Stimulated activated CD4-positive, alpha-beta T cell treated with anti-CD3 and anti-CD28 coated beads, Interleukin-15, amount 100 ng/mL, for 24 hours (primary cell): ENCODE measurements at regions not wholly inside any gene's neighbourhood (a gene's known extent, or its start where the extent isn't known, plus 50 kb on each side); places are given as distances from the start of the nearest gene placed in this dataset.

Experiments
- DNase-seq: peaks from one replicate; pipeline ENCODE4 v3.0.0-alpha.2; 2020

DNA sequence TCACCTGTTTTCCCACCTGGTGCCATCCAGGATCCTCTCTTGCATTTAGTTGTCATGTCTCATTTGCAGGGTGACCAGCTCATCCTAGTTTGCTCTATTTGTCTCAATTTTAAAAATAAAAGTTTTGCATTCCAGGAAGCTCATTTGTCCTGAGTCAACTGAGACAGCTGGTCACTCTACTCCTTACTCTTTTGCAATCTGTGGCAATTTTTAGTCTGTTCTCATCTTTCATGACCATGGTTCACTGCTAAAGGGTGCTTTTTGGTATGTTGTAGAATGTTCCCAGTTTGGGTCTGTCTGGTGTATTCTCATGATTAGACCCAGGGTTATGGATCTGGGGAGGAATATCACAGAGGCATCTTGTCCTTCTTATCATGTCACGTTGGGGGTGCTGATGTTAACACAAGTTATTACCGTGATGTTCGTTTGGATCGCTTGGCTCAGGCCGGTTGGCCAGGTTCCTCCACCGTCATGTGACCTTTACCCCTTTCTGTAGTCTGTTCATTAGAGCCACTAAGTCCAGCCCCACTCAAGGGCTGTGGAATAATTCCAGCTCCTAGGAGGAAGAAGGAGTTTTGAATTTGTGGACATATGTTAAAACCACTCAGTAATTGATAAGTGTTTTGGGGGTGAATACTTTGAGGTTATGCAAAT is 103.3 kb upstream of the IGFBP3 start:
- DNase-seq, result no peak

- DNase-seq, result no peak
Measured at GRCh38 chr7:46022397-46022796, 101.3 kb upstream of the IGFBP3 start.

DNA sequence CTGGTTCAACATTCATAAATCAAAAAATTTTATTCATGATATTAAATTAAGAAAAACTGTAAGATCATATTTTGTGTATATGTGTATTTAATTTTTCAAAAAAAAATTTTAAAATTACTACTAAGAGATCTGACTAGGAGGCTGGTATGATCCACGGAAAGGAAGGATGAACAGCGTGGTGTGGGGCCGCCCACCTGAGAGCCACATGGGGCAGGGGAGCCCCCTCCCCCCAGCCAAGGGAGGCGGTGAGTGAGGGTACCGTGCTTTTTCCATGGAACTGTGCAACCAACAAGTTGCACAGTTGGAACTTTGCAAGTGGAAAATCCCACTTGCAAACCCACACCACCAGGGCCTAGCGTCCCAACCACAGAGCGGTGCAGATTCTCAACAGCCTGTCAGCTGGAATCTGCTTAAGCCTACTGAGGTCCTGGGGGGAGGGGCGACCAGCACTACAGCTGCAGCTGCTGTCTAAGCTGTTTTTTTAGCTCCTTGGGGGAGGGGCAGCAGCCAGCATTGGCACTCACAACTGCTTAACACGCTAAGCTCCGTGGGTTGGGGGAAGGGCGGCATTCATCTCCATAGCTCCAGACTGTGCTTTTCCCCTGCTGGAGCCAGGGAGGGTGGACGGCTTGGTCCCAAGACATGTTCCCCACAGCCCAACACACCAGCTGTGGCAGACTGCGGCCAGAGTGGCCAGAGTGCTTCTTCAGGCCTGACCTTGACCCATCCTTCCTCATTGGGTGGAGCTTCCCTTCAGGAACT is 94.2 kb upstream of the IGFBP3 start:
- DNase-seq, result no peak

- DNase-seq, result no peak
Measured at GRCh38 chr7:46011501-46011900, 90.4 kb upstream of the IGFBP3 start.

DNA sequence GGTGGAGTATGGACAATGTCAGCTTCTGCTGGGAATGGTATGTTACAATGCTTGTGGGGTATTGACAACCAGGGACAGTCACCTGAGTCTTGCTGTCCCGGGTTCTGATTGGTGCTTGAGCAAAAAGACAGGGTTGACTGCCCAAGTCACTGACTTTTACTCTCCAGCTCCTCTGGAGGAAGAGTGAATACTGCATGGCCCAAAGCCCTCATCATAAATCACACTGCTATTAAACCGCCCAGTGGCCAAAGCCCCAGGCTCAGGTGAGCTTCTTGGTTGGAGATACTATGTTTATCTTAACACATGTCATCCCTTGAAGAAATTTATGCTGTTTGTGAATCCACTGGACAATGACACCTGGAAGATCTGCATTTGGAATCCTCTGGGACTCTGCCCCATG is 90.0 kb upstream of the IGFBP3 start:
- DNase-seq, result no peak

GRCh38 chr7:46009211-46009610 is 88.1 kb upstream of the IGFBP3 start:
- no peak for DNase-seq

DNA sequence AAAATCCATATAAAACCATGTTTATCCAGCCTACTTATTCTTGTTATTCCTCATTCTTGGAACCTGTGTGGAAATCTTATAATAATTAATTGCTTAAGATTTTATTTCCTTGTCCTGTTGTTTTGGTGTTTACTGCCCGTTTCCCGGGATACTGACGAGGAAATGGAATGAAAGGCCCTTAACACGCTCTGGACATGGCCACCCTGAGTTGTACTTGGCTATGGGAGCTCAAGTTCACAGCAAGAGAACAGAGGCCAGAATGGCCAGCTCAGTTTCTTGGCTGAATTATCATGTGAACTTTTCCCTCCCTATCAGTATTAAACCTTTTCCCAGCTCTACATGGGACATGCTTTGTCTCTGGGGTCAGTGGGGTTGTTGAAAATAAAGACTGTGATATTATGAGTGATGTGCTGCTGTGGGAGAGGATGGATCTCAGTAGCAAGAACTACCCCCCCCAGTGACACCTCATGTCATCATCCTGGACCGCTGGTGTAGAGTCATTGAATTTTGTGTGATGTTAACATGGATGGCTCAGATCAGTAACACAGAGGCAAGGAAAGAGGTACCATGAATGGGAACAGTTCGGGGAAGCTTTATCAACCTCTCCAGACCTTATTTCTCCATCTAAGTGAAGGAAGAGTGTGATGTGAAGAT is 87.0 kb upstream of the IGFBP3 start:
- no peak for DNase-seq

DNA sequence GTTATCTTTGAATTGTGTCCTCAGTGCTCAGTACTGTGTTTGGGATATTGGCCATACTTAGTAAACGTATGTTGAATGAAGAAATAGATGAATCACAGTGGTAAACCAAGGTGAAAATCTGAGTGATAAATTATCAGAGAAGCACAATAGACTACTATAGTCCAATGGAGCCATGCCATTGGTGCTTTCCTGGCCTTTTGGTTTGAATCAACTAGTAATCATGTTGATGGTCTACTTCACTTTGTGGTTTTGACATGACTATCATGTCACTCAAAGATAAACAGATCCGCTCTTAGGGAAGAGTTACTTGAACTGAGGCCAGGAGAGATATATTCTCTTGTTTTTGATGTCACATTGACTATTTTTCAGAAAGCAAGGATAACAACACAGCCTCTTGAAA is 86.1 kb upstream of the IGFBP3 start:
- no peak for DNase-seq

GRCh38 chr7:46006723-46007122 is 85.7 kb upstream of the IGFBP3 start:
- DNase-seq, result no peak

DNA sequence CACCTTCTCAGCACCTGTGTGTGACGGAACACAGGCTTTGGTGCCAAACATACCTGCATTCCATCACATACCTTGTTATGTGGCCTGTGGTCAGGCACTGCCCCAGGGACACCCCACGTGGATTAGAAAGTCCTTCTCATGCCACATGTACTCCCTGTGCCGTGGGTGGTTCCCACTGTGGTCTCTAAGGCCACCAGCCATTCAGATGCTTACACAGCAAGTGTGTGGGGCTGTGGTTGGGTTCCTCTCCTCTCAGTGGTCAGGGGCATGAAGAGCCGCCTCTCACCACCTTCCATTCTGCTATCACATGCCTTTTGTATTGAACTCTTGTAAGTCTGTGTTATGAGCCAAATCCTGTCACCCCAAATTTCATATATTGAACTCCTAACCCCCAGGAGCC is 85.1 kb upstream of the IGFBP3 start:
- DNase-seq, result no peak

DNA sequence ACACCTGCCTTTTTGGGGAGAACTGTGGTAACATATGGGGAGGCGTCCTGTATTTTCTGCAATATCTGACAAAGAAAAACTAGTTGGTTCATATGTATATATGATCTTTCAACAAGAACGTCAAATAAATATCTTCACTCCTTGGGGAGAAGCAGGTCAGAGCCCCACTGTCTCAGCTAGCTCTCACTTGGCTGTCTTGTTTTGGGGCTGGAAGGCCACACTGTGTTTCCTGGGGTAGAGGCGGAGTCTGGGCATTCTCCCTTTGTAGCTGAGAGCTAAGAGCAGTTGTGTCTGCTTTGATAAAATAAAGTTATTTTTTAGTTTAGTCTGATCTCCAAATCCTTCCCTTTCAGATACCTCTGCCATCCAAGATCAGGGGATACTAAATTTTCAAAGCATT is 83.9 kb upstream of the IGFBP3 start:
- no peak for DNase-seq

GRCh38 chr7:46003896-46004875 is 83.1 kb upstream of the IGFBP3 start:
- no peak for DNase-seq

GRCh38 chr7:46003161-46003560 is 82.1 kb upstream of the IGFBP3 start:
- no peak for DNase-seq

DNA sequence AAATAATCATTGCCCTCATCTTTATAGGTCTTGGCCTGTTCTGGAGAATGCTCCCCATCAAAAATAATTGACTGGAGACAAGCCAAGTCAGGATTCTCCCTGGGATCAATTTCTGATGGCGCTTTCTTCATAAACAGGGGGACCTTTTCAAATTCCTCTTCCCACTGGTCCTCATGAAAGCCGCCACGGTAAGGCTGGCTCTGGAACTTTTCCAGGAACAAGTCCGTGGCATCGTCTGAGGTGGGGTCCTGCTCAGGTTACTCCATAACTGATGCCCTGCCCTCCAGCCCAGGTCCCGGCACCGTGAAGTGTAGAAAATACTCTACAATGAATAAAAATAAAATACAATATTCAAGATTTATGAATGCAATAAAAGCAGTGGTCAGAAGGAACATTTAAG is 79.4 kb upstream of the IGFBP3 start:
- no peak for DNase-seq

GRCh38 chr7:45999541-45999940 is 78.5 kb upstream of the IGFBP3 start:
- no peak for DNase-seq

DNA sequence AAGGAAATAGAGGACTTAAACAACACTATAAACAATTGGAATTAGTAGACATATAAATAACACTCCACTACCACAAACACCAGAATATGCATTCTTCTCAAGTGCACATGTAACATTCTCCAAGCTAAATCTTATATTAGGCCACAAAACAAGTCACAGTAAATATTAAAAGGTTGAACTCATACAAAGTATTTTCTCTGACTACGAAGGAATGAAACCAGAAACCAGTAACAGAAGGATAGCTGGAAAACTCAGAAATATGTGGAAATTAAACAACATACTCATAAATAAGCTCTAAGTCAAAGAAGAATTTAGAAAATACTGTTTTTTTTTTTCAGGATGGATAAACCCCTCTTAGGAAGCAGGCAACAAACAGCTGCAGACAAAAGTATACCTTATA is 77.4 kb upstream of the IGFBP3 start:
- DNase-seq, result no peak

DNA sequence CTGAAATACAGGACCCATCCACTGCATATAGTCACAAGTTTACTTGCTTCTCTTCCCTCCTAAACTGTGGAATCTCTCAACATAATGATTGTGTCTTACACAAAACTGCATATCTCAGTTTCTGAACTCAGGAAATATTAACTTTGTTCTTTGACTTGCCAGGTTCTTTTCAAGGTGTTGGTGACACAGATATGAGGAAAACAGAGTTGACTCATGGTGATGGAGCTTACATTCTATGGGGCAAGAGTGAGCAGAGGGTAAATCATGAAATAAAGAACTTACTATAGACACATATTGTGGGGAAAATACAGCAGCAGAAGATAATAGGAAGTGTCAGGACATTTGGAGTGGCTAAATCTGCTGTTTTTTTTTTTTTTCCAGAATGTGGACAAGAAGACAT is 72.5 kb upstream of the IGFBP3 start:
- no peak for DNase-seq

DNA sequence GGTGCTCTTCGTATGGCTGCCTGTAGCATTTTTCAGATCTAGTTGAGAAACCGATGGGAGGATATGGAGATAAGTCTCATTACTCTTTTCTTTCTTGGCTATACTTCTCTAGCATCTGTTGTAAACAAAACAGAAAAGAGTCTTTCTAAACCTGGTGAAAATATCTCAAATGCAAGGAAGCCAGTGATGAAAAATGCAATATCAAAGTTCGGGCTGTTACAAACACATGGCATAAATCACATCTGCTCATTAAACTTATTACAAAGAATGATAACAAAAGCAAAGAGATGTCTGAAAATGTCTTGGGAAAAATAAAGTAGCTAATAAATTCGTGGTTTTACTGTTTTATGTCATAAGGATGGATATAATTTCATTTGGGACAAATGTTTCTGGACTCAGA is 71.8 kb upstream of the IGFBP3 start:
- DNase-seq, result no peak

- no peak for DNase-seq
Measured at GRCh38 chr7:45990276-45990675, 69.2 kb upstream of the IGFBP3 start.

DNA sequence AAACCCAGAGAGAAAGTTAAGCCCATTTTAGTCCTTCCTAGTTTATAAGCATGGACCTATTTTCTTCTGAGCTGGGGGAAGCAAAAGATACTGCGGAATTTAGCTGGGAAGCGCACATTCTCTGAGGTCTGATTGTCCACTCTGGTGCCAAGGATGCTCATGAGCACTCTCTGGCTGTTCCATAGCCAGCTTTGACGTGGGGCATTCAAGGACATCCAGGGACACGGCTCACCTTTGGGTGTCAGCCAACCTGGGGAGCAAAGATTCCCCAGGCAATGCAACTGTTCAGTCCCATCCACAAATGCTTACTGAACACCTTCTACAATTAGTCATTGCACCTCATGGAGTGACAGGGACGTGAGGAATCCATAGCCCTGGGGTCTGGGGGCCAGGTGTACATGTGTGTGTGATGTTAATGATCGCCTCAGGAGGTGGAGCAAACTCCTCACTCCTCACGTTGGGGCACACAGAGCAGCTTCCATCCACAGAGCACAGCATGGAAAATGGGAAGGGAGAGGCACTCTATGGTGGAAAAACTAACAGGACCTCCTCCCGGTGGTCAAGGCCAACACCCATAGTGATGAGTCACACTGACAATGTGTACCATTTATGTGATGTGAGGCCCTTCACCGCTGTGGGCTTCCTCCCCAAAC is 67.5 kb upstream of the IGFBP3 start:
- no peak for DNase-seq

DNA sequence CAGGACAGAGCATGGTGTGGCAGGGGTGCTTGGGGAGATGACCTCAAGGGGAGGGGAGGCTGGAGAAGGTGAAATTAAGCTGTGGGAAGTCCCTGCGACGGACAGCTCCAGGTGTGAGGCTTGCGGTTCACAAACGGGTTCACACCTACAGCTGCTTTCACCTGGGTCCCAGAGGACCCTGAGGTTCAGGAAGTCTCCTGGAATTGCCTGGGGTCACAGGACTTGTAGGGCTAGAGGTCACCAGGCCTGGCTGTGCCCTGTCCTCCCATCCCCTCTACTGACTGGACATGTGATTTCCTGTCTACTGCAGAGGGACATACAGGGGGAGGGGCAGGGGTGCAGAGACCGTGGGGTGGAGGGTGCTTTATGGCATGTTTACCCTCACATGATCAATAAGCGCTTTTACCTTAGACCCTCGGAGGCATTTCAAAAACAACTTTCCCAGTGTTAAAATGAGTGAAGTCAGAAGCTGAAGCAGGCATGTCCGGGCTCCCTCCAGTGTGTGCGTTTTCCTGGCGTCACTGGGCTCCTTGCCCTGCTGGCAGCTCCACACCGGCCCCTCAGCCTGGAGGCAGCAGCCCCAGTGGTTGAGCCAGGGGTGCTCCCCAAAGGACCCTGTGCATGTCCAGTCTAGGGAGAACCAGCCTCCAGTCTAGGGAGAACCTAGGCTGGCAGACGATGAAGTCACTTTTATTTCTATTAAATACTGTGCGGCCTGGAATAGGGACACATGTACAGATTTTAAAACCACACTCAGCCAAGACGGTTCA is 66.6 kb upstream of the IGFBP3 start:
- DNase-seq, result no peak
